IMR-90 (cell line): ENCODE measurements at regions not wholly inside any gene's neighbourhood (a gene's known extent, or its start where the extent isn't known, plus 50 kb on each side); places are given as distances from the start of the nearest gene placed in this dataset.

Source experiments
- ATAC-seq: fragments of 200-7000 bp; cut with Tn5 transposase; 2 replicates; pipeline ENCODE4 v1.9.1; 2020; ENCODE audit warnings: low read depth, mild to moderate bottlenecking, moderate library complexity
- BruUV-seq: library from RNA; stranded (reverse); fragments of 400-500 nt; replicated peaks from 2 replicates; lab custom pipeline; 2021; lab: Mats Ljungman, UMichigan
- CTCF ChIA-PET: fragments of 300-600 bp; formaldehyde crosslinking; extraction: SDS; loops from one replicate; lab custom pipeline; 2021; ENCODE audit warnings: antibody characterized with exemption; lab: Yijun Ruan, JAX
- POLR2A ChIA-PET: fragments of 300-600 bp; sonication (Branson Sonifier 250); formaldehyde crosslinking; loops from one replicate; lab custom pipeline; 2022; ENCODE audit warnings: antibody characterized with exemption; ENCODE audit not compliant: unreplicated experiment; lab: Charles Lee
- DNase-seq: peaks from one replicate; pipeline ENCODE4 v3.0.0; 2013
- H2AFZ ChIP-seq: replicated peaks from 2 replicates; pipeline ENCODE3; 2013; ENCODE audit warnings: low read length, mild to moderate bottlenecking; ENCODE audit not compliant: poor library complexity
- H2AK5ac ChIP-seq: 2 replicates; pipeline ENCODE4 v1.6.1; 2013; ENCODE audit warnings: low read depth, low read length, inconsistent platforms
- H2AK9ac ChIP-seq: replicated peaks from 2 replicates; pipeline ENCODE3; 2013; ENCODE audit warnings: mild to moderate bottlenecking, low read depth, low read length, moderate library complexity; ENCODE audit not compliant: poor library complexity
- H2BK120ac ChIP-seq: 2 replicates; pipeline ENCODE4 v1.6.1; 2013; ENCODE audit warnings: low read depth, low read length, inconsistent platforms
- H2BK15ac ChIP-seq: 3 replicates; pipeline ENCODE4 v1.6.1; 2013; ENCODE audit warnings: low read depth, low read length, inconsistent platforms
- H2BK20ac ChIP-seq: 2 replicates; pipeline ENCODE4 v1.6.1; 2013; ENCODE audit warnings: low read depth, mild to moderate bottlenecking, inconsistent platforms, low read length, moderate library complexity
- H2BK5ac ChIP-seq: 2 replicates; pipeline ENCODE4 v1.6.1; 2013; ENCODE audit warnings: mild to moderate bottlenecking, low read depth, low read length, inconsistent platforms; ENCODE audit not compliant: poor library complexity, severe bottlenecking
- H3K14ac ChIP-seq: replicated peaks from 2 replicates; pipeline ENCODE4 v1.6.1; 2013; ENCODE audit warnings: low read depth, low read length, inconsistent platforms
- H3K18ac ChIP-seq: 2 replicates; pipeline ENCODE4 v1.6.1; 2013; ENCODE audit warnings: low read depth, low read length, control low read depth
- H3K23ac ChIP-seq: 2 replicates; pipeline ENCODE4 v1.6.1; 2013; ENCODE audit warnings: low read depth, low read length, inconsistent platforms
- H3K27ac ChIP-seq: 2 replicates; pipeline ENCODE4 v1.5.1; 2013; ENCODE audit warnings: mild to moderate bottlenecking, control low read depth, low read length; ENCODE audit not compliant: insufficient read depth
- H3K27me3 ChIP-seq: 2 replicates; pipeline ENCODE4 v1.6.1; 2013; ENCODE audit warnings: low read length; ENCODE audit not compliant: control insufficient read depth, insufficient read depth
- H3K36me3 ChIP-seq: 2 replicates; pipeline ENCODE4 v1.6.1; 2013; ENCODE audit warnings: low read length, mixed read lengths; ENCODE audit not compliant: control insufficient read depth, insufficient read depth
- H3K4ac ChIP-seq: 2 replicates; pipeline ENCODE4 v1.6.1; 2013; ENCODE audit warnings: low read depth, low read length, inconsistent platforms
- H3K4me1 ChIP-seq: 2 replicates; pipeline ENCODE4 v1.6.1; 2013; ENCODE audit warnings: low read length, mixed read lengths; ENCODE audit not compliant: control insufficient read depth, insufficient read depth
- H3K4me2 ChIP-seq: 2 replicates; pipeline ENCODE4 v1.6.1; 2013; ENCODE audit warnings: low read depth, mild to moderate bottlenecking, control low read depth, low read length, moderate library complexity
- H3K4me3 ChIP-seq: 2 replicates; pipeline ENCODE4 v1.5.1; 2013; ENCODE audit warnings: low read depth, mild to moderate bottlenecking, control low read depth, low read length, moderate library complexity; ENCODE audit not compliant: insufficient read depth
- H3K56ac ChIP-seq: 2 replicates; pipeline ENCODE4 v1.6.1; 2013; ENCODE audit warnings: low read length, inconsistent platforms; ENCODE audit not compliant: insufficient read depth; ENCODE audit errors: extremely low read depth
- H3K79me1 ChIP-seq, 2 experiments: 2 replicates each; pipeline ENCODE4 v1.6.1; 2013; ENCODE audit warnings: low read length in 2 of 2, inconsistent platforms in 1 of 2, low read depth in 1 of 2
- H3K9ac ChIP-seq: 2 replicates; pipeline ENCODE4 v1.6.1; 2013; ENCODE audit warnings: low read depth, low read length, control low read depth
- H3K9me1 ChIP-seq: 2 replicates; pipeline ENCODE4 v1.6.1; 2013; ENCODE audit warnings: low read length, inconsistent platforms; ENCODE audit not compliant: insufficient read depth
- H3K9me3 ChIP-seq: 2 replicates; pipeline ENCODE4 v1.6.1; 2013; ENCODE audit warnings: low read length; ENCODE audit not compliant: control insufficient read depth, insufficient read depth
- H4K20me1 ChIP-seq: 2 replicates; pipeline ENCODE4 v1.6.1; 2013; ENCODE audit warnings: low read length, inconsistent platforms; ENCODE audit not compliant: insufficient read depth
- H4K5ac ChIP-seq: 2 replicates; pipeline ENCODE4 v1.6.1; 2013; ENCODE audit warnings: mild to moderate bottlenecking, low read depth, low read length, control low read depth
- H4K8ac ChIP-seq, 2 experiments: 2 replicates each; pipeline ENCODE4 v1.6.1; 2013; ENCODE audit warnings: low read depth in 2 of 2, low read length in 2 of 2, control low read depth in 1 of 2, inconsistent platforms in 1 of 2
- H4K91ac ChIP-seq: 2 replicates; pipeline ENCODE4 v1.6.1; 2013; ENCODE audit warnings: low read depth, low read length, inconsistent platforms; ENCODE audit not compliant: insufficient read depth
- BHLHE40 ChIP-seq: fragments of 150-350 bp; IDR thresholded peaks from 2 replicates; pipeline ENCODE4 v1.6.1; 2016; ENCODE audit warnings: mild to moderate bottlenecking, low read depth, low read length
- CEBPB ChIP-seq: IDR thresholded peaks from 2 replicates; pipeline ENCODE4 v1.6.1; 2012; ENCODE audit warnings: low read depth, low read length, improper control_type of control experiment
- CHD1 ChIP-seq: IDR thresholded peaks from 2 replicates; pipeline ENCODE4 v1.6.1; 2012; ENCODE audit warnings: low read depth, low read length, improper control_type of control experiment
- FOS ChIP-seq: fragments of 150-350 bp; IDR thresholded peaks from 2 replicates; pipeline ENCODE4 v1.6.1; 2016; ENCODE audit warnings: low read depth, low read length
- MAFK ChIP-seq: IDR thresholded peaks from 2 replicates; pipeline ENCODE4 v1.6.1; 2012; ENCODE audit warnings: low read depth, low read length, improper control_type of control experiment
- MAZ ChIP-seq: IDR thresholded peaks from 2 replicates; pipeline ENCODE4 v1.6.1; 2012; ENCODE audit warnings: low read depth, mild to moderate bottlenecking, low read length, improper control_type of control experiment, moderate library complexity, borderline replicate concordance
- MXI1 ChIP-seq: IDR thresholded peaks from 2 replicates; pipeline ENCODE4 v1.6.1; 2012; ENCODE audit warnings: low read depth, mild to moderate bottlenecking, low read length, moderate library complexity, borderline replicate concordance
- NFE2L2 ChIP-seq: fragments of 150-350 bp; IDR thresholded peaks from 2 replicates; pipeline ENCODE4 v1.6.1; 2016; ENCODE audit warnings: low read depth, mild to moderate bottlenecking, low read length
- POLR2A ChIP-seq: IDR thresholded peaks from 2 replicates; pipeline ENCODE4 v1.6.1; 2012; ENCODE audit warnings: mild to moderate bottlenecking, low read depth, low read length
- RAD21 ChIP-seq: IDR thresholded peaks from 2 replicates; pipeline ENCODE4 v1.6.1; 2012; ENCODE audit warnings: low read length, improper control_type of control experiment
- RCOR1 ChIP-seq: IDR thresholded peaks from 2 replicates; pipeline ENCODE4 v1.6.1; 2012; ENCODE audit warnings: mild to moderate bottlenecking, low read length, improper control_type of control experiment; ENCODE audit not compliant: insufficient replicate concordance
- RFX5 ChIP-seq: IDR thresholded peaks from 2 replicates; pipeline ENCODE4 v1.8.0; 2012; ENCODE audit warnings: low read depth, mild to moderate bottlenecking, low read length, moderate library complexity
- SMC3 ChIP-seq: fragments of 150-350 bp; IDR thresholded peaks from 2 replicates; pipeline ENCODE4 v1.6.1; 2016; ENCODE audit warnings: low read depth, mild to moderate bottlenecking, antibody characterized with exemption, low read length, moderate library complexity
- whole genome bisulfite sequencing, 2 experiments: methylation state at CpG; one replicate each; pipeline versions ENCODE4 v1.1.5 to v1.1.7; 2013; ENCODE audit warnings: missing lambda C conversion rate in 2 of 2; ENCODE audit not compliant: insufficient read length in 1 of 2; ENCODE audit errors: extremely low coverage in 2 of 2; 5-methylcytosine and 5-hydroxymethylcytosine counted together
- dilution Hi-C: fragments of 300-500 bp; cut with HindIII; formaldehyde crosslinking; loops from one replicate; pipeline ENCODE4 v1.14.3; 2018; ENCODE audit warnings: low sequenced_read_pairs; ENCODE audit not compliant: unreplicated experiment
- in situ Hi-C: fragments of 300-500 bp; cut with MboI; formaldehyde crosslinking; loops from 3 replicates; pipeline ENCODE4 v1.14.3; 2019; ENCODE audit warnings: low sequenced_read_pairs, inconsistent platforms, mixed read lengths
- intact Hi-C: fragments of 100-400 bp; cut with micrococcal nuclease; formaldehyde crosslinking; loops from 2 replicates; pipeline ENCODE4 v1.10.0; 2022
- TF ChIP-seq, protein P1 (sequence below): fragments of 150-350 bp; IDR thresholded peaks from 2 replicates; pipeline ENCODE4 v1.6.1; 2017; ENCODE audit warnings: mild to moderate bottlenecking, antibody characterized with exemption, low read length, low read depth
- TF ChIP-seq, protein P2 (sequence below): conservative IDR thresholded peaks from 2 replicates; pipeline ENCODE4 v1.5.1; 2012; ENCODE audit warnings: mild to moderate bottlenecking, low read depth, low read length, improper control_type of control experiment
- TF ChIP-seq, protein P3 (sequence below): fragments of 150-350 bp; IDR thresholded peaks from 2 replicates; pipeline ENCODE4 v1.6.1; 2016; ENCODE audit warnings: low read depth, mild to moderate bottlenecking, low read length, moderate library complexity, borderline replicate concordance

DNA sequence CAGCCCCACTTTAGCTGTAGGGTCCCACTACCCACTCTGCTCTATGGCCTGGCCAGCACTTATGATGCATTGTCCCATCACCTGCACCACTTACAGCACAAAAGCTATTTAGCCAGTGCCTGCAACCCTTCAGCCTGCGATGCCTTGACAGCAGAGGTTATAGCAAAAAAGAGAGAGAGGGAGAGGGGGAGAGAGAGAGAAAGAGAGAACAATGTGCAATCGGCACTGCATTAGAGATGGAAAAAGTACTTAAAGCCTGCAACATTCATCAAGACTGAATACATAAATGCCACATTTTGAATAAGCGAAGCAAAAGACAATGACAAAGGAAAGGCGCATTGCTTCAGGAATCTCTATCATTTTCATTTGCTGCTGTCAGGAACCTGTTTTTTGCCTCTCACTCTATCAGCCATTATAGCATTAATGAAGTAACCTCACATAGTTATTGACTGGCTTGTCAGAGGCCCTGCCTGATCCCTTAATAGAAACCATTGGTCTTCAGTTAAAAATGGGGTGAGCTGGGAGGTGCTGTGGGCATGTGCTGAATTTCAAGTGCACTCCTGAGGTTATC, 833.1 kb downstream of the BCL11A start:
- Histone ChIP-seq H3K36me3 (no peaks in the 10 kb centered on the region), H2BK15ac (no peak overlapping the region), H2BK5ac (no peak overlapping the region), H3K4me3 (no peak overlapping the region), H3K27me3 (no peaks in the 10 kb centered on the region), H4K20me1 (no peaks in the 10 kb centered on the region), H3K14ac (no peak overlapping the region), H2AK5ac (no peak overlapping the region), H4K91ac (no peak overlapping the region), H3K79me1 (no peaks in the 10 kb centered on the region), H3K9ac (no peak overlapping the region), H2AK9ac (no peak overlapping the region), H3K23ac (no peak overlapping the region), H3K27ac (no peak overlapping the region), H3K4me2 (no peak overlapping the region), H2BK120ac (no peak overlapping the region), H2BK20ac (no peak overlapping the region), H3K18ac (no peak overlapping the region), H3K4me1 (no peaks in the 10 kb centered on the region), H3K9me3 (no peaks in the 10 kb centered on the region), H3K4ac (no peak overlapping the region), H3K9me1 (no peaks in the 10 kb centered on the region), H4K8ac (no peak overlapping the region), H3K56ac (no peak overlapping the region), H2AFZ (no peak overlapping the region), H4K5ac (no peak overlapping the region)
- ATAC-seq (no peak), DNase-seq (no peak)
- ChIA-PET CTCF (no interaction called here), POLR2A (no interaction called here)
- dilution Hi-C loops (no loop called here), in situ Hi-C loops (no loop called here), intact Hi-C loops (no loop called here)
- BruUV-seq: no TSS peak
- TF ChIP-seq MAZ: no peak
- no peak for TF ChIP-seq FOS
- TF ChIP-seq, protein P1, sequence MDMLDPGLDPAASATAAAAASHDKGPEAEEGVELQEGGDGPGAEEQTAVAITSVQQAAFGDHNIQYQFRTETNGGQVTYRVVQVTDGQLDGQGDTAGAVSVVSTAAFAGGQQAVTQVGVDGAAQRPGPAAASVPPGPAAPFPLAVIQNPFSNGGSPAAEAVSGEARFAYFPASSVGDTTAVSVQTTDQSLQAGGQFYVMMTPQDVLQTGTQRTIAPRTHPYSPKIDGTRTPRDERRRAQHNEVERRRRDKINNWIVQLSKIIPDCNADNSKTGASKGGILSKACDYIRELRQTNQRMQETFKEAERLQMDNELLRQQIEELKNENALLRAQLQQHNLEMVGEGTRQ: no peak
- TF ChIP-seq MAFK: no peak
- TF ChIP-seq RAD21: no peak
- TF ChIP-seq MXI1: no peak
- TF ChIP-seq SMC3: no peak
- no peak for TF ChIP-seq BHLHE40
- no peak for TF ChIP-seq RCOR1
- TF ChIP-seq, protein P2, sequence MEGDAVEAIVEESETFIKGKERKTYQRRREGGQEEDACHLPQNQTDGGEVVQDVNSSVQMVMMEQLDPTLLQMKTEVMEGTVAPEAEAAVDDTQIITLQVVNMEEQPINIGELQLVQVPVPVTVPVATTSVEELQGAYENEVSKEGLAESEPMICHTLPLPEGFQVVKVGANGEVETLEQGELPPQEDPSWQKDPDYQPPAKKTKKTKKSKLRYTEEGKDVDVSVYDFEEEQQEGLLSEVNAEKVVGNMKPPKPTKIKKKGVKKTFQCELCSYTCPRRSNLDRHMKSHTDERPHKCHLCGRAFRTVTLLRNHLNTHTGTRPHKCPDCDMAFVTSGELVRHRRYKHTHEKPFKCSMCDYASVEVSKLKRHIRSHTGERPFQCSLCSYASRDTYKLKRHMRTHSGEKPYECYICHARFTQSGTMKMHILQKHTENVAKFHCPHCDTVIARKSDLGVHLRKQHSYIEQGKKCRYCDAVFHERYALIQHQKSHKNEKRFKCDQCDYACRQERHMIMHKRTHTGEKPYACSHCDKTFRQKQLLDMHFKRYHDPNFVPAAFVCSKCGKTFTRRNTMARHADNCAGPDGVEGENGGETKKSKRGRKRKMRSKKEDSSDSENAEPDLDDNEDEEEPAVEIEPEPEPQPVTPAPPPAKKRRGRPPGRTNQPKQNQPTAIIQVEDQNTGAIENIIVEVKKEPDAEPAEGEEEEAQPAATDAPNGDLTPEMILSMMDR: no peak
- TF ChIP-seq CHD1: no peak
- no peak for TF ChIP-seq POLR2A
- no peak for TF ChIP-seq CEBPB
- TF ChIP-seq, protein P3, sequence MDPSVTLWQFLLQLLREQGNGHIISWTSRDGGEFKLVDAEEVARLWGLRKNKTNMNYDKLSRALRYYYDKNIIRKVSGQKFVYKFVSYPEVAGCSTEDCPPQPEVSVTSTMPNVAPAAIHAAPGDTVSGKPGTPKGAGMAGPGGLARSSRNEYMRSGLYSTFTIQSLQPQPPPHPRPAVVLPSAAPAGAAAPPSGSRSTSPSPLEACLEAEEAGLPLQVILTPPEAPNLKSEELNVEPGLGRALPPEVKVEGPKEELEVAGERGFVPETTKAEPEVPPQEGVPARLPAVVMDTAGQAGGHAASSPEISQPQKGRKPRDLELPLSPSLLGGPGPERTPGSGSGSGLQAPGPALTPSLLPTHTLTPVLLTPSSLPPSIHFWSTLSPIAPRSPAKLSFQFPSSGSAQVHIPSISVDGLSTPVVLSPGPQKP: no peak
- TF ChIP-seq NFE2L2: no peak
- TF ChIP-seq RFX5: no peak
- WGBS, 2 experiments: no CpG with 5 or more reads among the region's 4 CpGs
